Skin of body (tissue), 1 donor: ENCODE measurements at regions not wholly inside any gene's neighbourhood (a gene's known extent, or its start where the extent isn't known, plus 50 kb on each side); places are given as distances from the start of the nearest gene placed in this dataset.
"Not testable (repeated sequence)": the region's sequence is repeated elsewhere in the genome, so short reads cannot be mapped to it uniquely, and the experiment has no call there.

ENCODE experiments used
- DNase-seq: peaks from one replicate; lab custom pipeline; 2025; lab: John Stamatoyannopoulos, UW

DNA sequence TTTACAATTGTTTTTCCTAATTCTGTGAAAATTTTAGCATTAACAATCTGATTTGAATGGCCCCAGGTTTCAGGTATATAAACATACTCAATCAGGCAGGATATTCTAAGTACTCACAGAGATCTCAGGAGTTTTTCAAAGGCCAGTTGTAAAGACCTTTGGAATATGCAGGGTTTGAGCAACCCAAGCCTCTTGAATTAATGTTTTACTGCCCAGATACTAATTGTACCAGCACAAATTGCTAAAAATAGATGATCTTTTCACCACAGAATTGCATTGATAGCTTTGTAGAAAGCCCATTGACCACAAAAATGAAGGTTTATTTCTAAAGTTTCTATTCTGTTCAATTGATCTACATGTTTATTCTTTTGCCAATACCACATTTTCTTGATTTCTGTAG lies 186.5 kb downstream of the OSTF1 start:
- DNase-seq, result no peak

DNA sequence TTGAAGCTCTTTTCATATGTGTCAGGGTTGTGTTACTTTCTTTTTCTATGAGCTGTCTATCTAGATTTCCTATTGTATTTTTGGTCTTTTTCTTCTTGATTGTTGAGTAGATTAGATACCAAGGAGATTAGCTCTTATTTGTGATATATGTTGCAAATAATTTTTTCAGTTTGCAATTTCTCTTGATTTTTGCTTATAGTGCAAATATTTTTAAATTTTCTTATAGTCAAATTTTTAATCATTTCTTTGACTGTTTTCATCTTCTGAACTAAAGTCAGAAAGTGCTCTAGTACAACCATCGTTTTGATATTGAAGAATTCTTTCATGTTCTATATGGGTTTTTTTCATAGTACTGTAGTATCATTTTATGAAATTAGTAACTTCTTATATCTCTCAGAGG lies 193.7 kb downstream of the OSTF1 start:
- no peak for DNase-seq

GRCh38 chr9:75289332-75289731 lies 201.0 kb downstream of the OSTF1 start:
- DNase-seq, result no peak

GRCh38 chr9:75299324-75299723 lies 211.0 kb downstream of the OSTF1 start:
- no peak for DNase-seq

- no peak for DNase-seq
Measured at GRCh38 chr9:75333624-75334023, 245.3 kb downstream of the OSTF1 start.

DNA sequence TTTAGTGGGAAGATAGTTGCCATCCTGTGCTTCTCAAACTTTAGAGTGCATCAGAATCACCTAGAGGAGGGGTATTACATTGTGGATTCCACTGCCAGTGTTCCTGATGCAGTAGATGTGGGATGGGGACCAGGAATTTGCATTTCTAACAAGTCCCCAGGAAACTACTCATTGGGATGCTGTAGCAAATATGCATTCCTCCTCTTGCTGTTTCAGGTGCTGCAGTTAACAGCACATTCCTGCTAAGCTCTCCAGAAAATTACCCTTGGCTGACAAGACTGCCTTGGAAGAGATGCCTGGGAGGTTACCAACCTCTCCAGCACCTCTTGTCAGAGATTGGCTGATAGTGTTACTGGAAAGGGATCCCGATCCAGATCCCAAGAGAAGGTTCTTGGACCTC lies 270.5 kb downstream of the OSTF1 start:
- DNase-seq, result no peak

- DNase-seq, result no peak
Measured at GRCh38 chr9:75359638-75360037, 271.3 kb downstream of the OSTF1 start.

GRCh38 chr9:75360252-75360651 lies 271.9 kb downstream of the OSTF1 start:
- DNase-seq, result no peak

DNA sequence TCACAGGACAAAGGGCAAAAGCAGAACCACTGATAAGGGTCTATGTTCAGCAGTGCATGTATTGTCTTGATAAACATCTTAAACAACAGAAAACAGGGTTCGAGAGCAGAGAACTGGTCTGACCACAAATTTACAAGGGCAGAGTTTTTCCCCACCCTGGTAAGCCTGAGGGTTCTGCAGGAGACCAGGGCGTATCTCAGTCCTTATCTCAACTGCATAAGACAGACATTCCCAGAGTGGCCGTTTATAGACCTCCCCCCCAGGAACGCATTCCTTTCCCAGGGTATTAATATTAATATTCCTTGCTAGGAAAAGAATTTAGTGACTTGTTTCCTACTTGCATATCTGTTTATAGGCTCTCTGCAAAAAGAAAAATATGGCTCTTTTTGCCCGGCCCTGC lies 274.1 kb downstream of the OSTF1 start:
- DNase-seq, result not testable (repeated sequence)

GRCh38 chr9:75365196-75365595 lies 276.9 kb downstream of the OSTF1 start:
- DNase-seq, result no peak

DNA sequence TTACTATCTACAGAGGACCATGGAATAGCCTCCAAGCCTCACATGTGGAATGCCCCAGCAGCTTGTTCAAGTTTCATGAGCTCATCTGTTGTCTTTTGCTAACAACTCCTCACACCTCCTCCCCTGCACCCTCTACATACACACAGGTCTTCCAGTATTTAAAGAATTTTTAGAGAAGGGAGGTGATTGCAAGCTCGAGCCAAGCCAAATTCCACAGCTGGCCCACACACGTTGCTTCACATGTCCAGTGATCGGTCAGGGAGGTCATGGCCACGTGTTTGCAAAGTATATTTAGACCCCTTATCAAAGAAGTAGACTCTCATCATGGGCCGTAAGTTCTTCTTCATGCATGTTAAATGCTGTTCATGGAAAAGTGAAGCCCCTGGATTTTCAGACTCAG lies 281.7 kb downstream of the OSTF1 start:
- no peak for DNase-seq

DNA sequence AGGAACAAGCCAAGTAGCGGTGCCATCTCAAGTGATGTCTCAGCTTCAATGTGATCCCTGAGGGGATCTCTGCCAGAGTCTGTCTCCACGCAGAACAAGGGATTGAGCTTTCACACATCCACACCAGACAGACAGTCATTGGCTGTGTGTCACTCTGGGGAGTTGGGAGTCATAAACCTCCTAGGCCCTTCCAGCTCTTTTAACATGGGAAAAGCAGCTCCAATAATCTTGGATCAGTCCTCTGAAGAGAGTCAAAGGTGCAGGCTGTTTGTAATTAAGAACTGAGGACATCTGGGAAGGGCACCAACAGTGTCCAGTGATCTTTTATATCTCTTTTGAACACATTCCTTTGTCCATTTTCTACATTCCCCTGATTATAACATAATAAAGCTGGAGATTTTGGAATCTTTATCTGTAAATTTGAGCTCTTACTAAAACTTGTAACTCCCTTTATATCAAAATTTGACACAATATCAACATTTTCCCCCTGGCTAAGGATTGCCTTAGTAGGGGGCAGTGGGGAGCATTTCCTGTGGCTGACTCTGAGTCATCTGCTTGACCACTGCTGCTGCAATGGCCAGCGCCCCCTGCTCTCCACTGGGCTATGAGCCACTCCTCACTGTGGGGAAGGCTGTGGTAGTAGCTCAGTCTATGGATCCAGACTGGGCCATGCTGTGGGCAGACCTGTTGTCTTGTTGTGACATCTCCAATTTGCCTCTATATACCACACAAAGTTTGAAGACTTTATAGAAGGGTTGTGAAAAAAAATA lies 284.4 kb downstream of the OSTF1 start:
- no peak for DNase-seq

- no peak for DNase-seq
Measured at GRCh38 chr9:75376680-75377254, 288.5 kb downstream of the OSTF1 start.

DNA sequence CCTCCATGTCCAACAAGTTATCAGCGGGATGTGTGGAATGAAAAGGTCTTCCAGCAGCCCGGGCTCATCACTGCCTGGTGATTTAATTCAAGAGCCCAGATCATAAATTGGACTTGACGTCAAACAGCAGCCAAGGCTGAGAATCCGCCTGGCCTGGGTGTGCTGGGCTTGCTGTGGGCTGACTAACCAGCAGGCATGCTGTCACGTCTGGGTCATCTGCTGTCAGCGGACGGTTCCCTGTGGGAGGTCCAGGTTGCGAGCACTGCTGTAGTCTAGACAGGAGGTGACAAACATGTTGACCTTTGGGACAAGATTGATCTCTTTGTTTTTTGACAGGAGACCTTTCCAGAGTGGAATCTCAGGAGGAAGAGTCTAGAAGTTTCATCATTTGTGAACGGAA lies 289.7 kb downstream of the OSTF1 start:
- no peak for DNase-seq

GRCh38 chr9:75378926-75379325 lies 290.6 kb downstream of the OSTF1 start:
- no peak for DNase-seq

DNA sequence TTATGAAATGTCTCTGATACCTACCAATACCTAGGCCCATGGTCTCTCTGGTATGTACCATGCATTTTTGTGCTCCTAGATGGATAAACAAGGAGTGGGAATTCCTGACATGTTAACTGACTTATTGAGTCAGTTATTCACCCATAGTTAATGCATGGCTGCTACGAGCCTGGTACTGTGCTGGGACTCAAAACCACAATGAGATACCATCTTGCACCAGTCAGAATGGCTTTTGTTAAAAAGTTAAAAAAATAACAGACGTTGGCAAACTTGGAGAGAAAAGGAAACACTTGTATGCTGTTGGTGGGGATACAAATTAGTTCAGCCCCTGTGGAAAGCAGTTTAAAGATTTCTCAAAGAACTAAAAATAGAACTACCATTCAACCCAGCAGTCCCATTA lies 293.8 kb downstream of the OSTF1 start:
- DNase-seq, result no peak

- DNase-seq, result not testable (repeated sequence)
Measured at GRCh38 chr9:75383420-75384034, 295.2 kb downstream of the OSTF1 start.

DNA sequence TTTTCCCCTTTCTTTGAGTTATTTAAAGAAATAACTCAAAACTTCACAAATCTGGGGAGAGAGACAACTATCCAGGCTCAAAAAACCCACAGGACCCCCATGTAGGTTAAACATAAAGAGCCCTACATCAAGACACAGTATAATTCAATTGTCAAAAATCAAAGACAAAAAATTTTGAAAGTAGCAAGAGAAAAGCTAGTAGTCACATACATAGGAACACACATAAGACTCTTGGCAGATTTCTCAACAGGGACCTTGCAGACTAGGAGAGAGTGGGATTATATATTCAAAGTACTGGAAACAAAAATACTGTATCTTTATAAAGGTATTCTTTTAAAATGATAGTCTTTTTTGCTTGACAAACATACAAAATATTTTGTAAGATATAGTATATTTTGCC lies 296.9 kb downstream of the OSTF1 start:
- DNase-seq, result no peak

DNA sequence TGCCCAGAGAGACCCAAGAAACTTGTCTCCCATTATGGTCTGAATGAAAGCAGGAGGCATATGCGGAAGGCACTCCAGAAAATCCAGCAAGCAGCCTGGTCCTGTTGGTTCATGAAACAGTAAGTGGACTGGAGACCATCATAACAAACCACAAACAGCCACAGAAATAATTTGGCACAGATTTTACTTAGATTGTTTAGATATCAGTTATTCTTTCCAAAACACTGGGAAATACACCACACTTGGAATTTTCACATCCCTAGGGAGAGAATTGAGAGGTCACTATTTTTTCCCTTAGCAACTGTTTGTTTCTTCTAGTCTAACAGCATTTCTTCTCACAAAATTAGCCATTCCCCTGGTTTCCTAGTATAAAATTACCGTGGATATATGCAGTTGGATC lies 300.8 kb downstream of the OSTF1 start:
- no peak for DNase-seq

GRCh38 chr9:75390951-75391350 lies 302.6 kb downstream of the OSTF1 start:
- DNase-seq, result no peak

GRCh38 chr9:75391497-75391896 lies 303.2 kb downstream of the OSTF1 start:
- DNase-seq, result no peak

DNA sequence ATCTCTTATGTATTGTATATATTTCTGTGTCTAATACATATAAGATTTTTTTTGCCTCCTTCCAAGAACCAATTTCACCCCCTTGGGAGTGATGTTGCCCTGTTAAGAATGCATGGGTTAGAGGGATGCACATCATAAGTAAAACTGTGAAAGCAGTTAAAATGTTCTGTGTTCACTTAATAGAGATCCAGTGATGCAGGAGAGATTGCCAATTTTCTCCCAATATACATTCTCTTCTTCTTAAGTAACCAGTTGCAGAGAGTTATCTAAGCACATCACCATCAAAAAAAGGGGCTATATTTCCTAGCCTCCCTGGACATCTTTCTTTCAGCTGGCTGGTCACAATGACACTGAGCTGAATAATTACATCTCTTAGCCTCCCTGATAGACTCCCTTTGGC lies 307.0 kb downstream of the OSTF1 start:
- peak; percentile 45 for DNase-seq

- DNase-seq, result no peak
Measured at GRCh38 chr9:75397836-75398235, 309.5 kb downstream of the OSTF1 start.
